ENCODE measurements at regions not wholly inside any gene's neighbourhood (a gene's known extent, or its start where the extent isn't known, plus 50 kb on each side); places are given as distances from the start of the nearest gene placed in this dataset.

GRCh38 chr3:6182476-6182875 lies 678.4 kb upstream of the GRM7 start:
- DNase-seq (ENCODE audit: low read depth in 3 of 3) = no peak

DNA sequence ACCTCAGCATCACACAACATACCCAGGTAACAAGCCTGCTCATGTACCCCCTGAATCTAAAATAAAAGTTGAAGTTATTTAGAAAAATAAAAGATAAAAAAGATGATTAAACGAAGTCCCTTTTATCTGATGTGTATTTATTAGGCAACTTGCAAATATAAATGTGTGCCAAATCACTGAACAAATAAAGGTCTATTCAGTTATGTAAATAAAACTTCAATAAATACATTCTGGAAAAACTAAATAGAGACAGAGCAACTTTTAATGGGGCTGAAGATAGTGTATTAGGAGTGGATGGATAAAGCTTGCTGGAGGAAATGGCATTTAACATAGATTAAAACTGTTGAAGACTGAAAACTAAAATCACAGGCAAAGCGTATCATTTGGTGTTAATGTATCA lies 678.0 kb upstream of the GRM7 start:
- no peak for DNase-seq (ENCODE audit: low read depth in 3 of 3)

DNA sequence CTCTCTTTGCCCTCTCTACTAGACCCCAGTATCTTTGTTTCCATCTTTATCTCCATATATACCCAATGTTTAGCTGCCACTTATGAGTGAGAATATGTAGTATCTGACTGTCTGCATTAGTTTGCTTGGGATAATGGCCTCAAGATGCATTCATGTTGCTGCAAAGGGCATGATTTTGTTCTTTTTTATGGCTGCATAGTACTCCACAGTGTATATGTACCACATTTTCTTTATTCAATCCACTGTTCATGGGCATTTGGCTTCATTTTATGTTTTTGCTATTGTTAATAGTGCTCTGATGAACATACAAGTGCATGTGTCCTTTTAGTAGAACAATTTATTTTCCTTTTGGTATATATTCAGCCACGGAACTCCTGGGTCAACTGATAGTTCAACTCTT lies 671.5 kb upstream of the GRM7 start:
- DNase-seq (ENCODE audit: low read depth in 3 of 3) = no peak

GRCh38 chr3:6204891-6205290 lies 656.0 kb upstream of the GRM7 start:
- DNase-seq (ENCODE audit: low read depth in 3 of 3) = no peak

DNA sequence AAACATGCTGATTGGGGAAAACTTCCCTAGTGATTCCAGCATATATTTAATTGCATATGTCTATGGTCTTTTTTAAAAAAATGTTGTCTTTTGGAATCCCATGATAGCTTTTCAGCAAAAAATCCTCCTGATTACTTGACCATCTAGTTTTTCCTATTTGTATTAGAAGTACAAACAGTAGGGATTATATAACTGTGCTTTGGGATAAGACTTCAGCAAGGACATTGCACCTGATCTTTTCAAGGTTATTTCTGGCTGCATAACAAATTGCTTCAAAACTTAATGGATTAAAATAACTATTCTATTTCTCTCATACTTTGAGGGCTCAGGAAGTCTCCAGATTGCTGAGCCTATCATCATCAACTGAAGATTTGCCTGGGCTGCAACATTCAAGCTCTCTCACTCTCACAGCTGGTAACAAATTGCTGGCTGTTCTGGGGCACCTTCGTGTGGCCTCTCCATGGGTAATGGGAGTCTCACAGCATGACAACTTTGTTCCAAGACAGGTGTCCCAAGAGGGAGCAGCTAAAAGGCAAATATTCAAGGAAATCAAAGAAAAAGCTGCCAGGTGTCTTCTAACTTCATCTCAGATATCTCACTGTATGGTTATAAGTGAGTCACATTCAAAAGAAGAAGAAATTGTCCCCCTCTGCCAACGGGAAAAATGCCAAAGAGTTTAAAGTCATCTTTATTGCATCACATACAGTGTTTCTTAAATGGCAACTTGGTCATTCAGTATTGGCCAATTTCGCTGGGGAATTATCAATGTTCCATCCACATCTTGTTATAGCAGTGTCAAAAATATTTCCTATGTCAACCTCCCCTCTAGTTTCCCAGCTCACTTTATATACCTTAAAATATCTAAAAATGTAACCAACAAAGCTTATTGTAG lies 644.5 kb upstream of the GRM7 start:
- DNase-seq (ENCODE audit: low read depth in 3 of 3) = no peak

DNA sequence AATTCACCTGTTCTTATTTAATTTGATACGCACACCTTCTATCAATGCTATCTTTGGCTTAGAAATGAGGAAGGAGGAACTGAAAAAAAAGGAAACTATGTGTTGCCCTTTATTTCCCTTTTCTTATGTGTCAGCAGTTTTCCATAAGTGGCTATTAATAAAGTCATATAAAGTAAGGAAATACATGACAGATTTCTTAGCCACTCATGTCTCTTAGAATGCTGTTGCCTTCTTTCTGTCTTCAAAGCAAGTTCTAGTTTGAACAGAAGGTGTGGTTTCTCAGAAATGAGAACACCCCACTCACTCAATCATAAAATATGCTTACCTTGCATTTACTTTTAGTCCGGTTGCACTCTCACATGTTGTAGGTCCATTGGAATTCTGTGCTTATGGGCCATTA lies 640.5 kb upstream of the GRM7 start:
- no peak for DNase-seq (ENCODE audit: low read depth in 3 of 3)

GRCh38 chr3:6222069-6222468 lies 638.8 kb upstream of the GRM7 start:
- no peak for DNase-seq (ENCODE audit: low read depth in 3 of 3)

- DNase-seq (ENCODE audit: low read depth in 3 of 3) = no peak
Measured at GRCh38 chr3:6223572-6223971, 637.3 kb upstream of the GRM7 start.

- DNase-seq (ENCODE audit: low read depth in 3 of 3) = no peak
Measured at GRCh38 chr3:6228958-6229683, 631.8 kb upstream of the GRM7 start.

DNA sequence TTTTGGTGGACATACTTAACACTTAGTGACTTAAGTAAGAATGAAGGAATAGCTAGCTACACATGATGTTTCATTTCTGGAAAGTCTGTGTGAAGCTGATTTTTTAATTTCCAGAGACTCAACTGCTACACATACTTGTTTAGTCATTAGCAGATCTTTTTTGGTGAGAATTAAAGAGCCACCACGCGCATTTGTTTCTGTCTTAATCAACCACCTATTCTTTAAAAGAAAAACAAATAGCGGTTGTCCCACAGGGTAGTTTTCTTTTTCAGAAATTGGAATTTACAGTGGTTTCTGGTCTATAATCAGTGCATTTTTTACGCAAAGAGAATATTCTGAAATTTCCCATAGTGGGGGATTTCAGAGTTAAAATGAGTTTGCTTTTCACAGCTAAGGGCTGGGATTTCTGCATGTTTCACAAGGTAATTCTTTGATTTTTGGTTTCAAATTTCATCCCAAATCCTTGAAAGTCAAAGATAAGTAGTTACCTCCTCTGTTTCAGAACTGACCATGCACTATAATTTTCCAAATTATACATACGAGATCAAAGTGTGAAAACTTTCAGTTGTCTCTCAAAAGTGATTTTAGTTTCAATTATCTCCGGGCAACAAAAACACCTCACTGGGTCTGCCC lies 631.0 kb upstream of the GRM7 start:
- DNase-seq (ENCODE audit: low read depth in 3 of 3) = no peak

DNA sequence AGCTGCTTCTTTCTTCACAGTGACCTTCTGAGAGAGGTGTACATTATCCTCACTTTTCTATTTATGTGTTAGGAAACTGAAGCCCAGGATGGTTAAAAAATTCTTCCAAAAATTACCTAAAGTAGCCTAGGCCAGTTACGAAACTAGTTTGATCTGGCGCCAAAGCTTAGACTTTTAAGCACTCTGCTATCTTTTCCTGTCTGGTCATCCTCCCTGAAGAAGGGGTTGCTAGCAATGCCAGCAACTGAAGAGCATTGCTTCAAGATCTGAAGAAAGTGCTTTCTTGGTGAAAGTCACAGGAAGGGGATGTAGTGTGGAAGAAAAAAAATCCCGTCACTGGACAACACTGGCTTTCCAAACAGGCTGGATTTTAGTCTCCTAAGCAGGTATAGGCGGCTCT lies 618.8 kb upstream of the GRM7 start:
- DNase-seq (ENCODE audit: low read depth in 3 of 3) = no peak

GRCh38 chr3:6248528-6248927 lies 612.4 kb upstream of the GRM7 start:
- no peak for DNase-seq (ENCODE audit: low read depth in 3 of 3)

DNA sequence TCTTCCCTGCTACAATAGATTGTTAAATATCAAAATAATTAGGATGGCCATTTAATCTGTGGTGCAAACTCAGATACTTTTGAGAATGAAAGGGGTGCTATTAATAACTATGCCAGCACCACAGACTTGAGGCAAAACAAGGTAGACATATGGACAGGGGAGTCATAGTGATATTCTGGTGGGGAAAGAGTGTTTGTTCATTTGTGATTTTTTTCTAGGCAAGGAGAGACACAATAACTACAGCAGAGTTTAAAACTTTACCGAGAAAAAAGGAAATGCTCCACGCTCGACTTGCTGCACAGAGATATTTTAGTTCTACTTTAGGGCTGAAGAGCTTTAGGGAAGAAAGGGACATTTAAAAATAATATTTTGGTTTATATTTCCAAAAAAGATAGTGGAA lies 611.2 kb upstream of the GRM7 start:
- no peak for DNase-seq (ENCODE audit: low read depth in 3 of 3)

- no peak for DNase-seq (ENCODE audit: low read depth in 3 of 3)
Measured at GRCh38 chr3:6250167-6250566, 610.7 kb upstream of the GRM7 start.

GRCh38 chr3:6251612-6252400 lies 609.1 kb upstream of the GRM7 start:
- DNase-seq (ENCODE audit: low read depth in 3 of 3) = no peak

DNA sequence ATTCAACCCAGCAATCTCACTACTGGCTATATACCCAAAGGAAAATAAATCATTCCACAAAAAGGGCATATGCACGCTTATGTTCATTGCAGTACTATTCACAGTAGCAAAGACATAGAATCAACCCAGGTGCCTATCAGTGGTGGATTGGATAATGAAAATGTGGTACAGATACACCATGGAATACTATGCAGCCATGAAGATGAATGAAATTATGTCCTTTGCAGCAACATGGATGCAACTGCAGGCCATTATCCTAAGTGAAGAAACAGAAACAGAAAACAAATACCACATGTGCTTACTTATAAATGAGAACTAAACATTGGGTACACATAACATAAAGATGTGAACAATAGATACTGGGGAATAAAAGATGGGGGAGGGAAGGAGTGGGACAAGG lies 606.4 kb upstream of the GRM7 start:
- DNase-seq (ENCODE audit: low read depth in 3 of 3) = no peak

- no peak for DNase-seq (ENCODE audit: low read depth in 3 of 3)
Measured at GRCh38 chr3:6255229-6255628, 605.7 kb upstream of the GRM7 start.

DNA sequence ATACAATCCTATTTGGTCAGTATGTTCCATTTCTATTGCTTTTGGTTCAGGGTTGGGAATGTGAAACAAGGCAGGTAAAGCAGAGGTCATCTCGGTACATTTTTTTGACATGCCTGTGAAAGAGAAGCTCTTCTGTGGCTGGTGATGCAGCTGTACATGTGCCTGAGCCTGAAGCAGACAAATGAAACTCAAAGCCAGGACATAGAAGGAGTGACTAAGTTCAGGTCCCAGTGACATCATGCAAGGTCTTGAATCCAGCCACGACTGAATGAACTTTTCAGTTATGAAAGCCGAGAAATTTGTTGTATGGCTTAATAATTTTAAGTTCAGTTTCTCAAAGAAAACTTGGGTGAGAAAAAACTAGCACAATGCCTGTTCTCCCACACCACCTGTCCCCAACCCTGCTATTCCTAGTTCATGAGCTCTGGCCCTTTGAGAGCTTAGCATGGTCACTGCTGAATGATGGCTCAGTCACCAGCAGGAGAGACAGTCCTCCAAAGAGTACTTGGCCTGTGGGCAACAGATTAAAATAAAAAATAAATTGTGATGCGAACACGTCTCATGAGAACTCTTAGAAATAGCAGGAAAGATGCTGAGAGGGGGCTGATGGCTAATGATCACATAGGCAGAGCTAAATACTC lies 600.2 kb upstream of the GRM7 start:
- DNase-seq (ENCODE audit: low read depth in 3 of 3) = no peak

DNA sequence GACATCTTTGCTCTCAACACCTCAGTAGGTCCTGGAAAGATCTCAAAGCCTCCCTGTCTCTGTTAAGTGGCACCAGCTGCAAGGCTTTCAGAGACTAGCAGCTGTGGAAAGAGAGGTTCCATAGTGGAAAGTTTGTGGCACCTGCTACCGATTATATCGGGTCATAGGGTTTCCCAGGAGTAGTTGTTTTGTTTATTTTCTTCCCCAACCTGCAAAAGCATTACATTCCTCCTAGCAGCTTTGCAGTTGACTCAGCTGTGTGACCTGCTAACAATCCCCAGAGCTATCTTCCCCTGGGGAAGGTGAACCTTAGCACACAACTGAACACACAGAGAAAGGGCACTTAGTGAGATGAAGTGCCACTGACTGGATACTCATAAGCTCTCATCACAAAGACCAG lies 598.9 kb upstream of the GRM7 start:
- DNase-seq (ENCODE audit: low read depth in 3 of 3) = no peak

- no peak for DNase-seq (ENCODE audit: low read depth in 3 of 3)
Measured at GRCh38 chr3:6264036-6264435, 596.9 kb upstream of the GRM7 start.

DNA sequence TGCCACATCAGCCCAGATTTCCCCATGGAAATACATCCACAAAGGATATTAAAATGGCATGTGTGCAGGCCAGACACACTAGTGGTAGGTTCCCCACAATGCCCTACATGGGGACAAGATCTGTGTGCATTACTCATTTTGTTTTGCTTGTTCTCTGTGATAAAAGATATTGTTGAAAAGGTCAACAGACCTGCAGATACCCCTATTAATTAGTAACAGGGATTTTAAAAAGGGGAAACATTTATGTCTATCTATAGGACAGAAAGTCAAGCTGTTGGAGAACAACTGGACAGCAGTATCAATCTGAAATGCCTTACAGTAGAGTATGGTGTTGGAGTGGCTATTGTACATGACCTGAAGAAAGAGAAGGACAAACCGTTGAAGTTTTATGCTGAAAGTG lies 596.0 kb upstream of the GRM7 start:
- DNase-seq (ENCODE audit: low read depth in 3 of 3) = no peak

- no peak for DNase-seq (ENCODE audit: low read depth in 3 of 3)
Measured at GRCh38 chr3:6266135-6266534, 594.8 kb upstream of the GRM7 start.
